HCT116 (cell line): ENCODE measurements at regions not wholly inside any gene's neighbourhood (a gene's known extent, or its start where the extent isn't known, plus 50 kb on each side); places are given as distances from the start of the nearest gene placed in this dataset.

Experiments
- CTCF ChIP-seq, 3 experiments: fragments of 200-600 bp in 1 of 3; sonication (generic) in 1 of 3; IDR thresholded peaks in 2 of 3; conservative IDR thresholded peaks in 1 of 3; 2 replicates each; pipeline ENCODE4 v1.5.1; 2012 to 2017; ENCODE audit warnings: low read depth in 2 of 3, low read length in 2 of 3, antibody characterized with exemption in 1 of 3, borderline replicate concordance in 1 of 3, control low read depth in 1 of 3, mild to moderate bottlenecking in 1 of 3, mixed read lengths in 1 of 3, mixed run types in 1 of 3, moderate library complexity in 1 of 3; ENCODE audit not compliant: insufficient read depth in 1 of 3
- JUND ChIP-seq: IDR thresholded peaks from 2 replicates; pipeline ENCODE4 v1.6.1; 2012
- POLR2A ChIP-seq: IDR thresholded peaks from 2 replicates; pipeline ENCODE4 v1.7.0; 2011; ENCODE audit warnings: borderline replicate concordance; ENCODE audit not compliant: insufficient read depth, insufficient read length; ENCODE audit errors: extremely low read depth
- POLR2AphosphoS5 ChIP-seq: IDR thresholded peaks from 2 replicates; pipeline ENCODE4 v1.6.1; 2011; ENCODE audit warnings: mild to moderate bottlenecking, low read depth, low read length, moderate library complexity

GRCh38 chr16:62477796-62478195 is 441.6 kb upstream of the CDH8 start:
- TF ChIP-seq CTCF (IDR thresholded peaks at IDR 0.05 in 2 of 3, conservative IDR thresholded peaks at IDR 0.05 in 1 of 3; ENCODE audit: borderline replicate concordance in 1 of 3, insufficient read depth in 1 of 3, low read depth in 2 of 3, low read length in 2 of 3) (no peak), JUND (no peak), POLR2AphosphoS5 (no peak), POLR2A (no peak)
